RPMI8226 (cell line): ENCODE measurements at regions not wholly inside any gene's neighbourhood (a gene's known extent, or its start where the extent isn't known, plus 50 kb on each side); places are given as distances from the start of the nearest gene placed in this dataset.
"Not testable (repeated sequence)": the region's sequence is repeated elsewhere in the genome, so short reads cannot be mapped to it uniquely, and the experiment has no call there.

Source experiments
- DNase-seq: peaks from one replicate; pipeline ENCODE4 v3.0.0-alpha.2; 2015

GRCh38 chr2:84373391-84373790 lies 85.7 kb downstream of the SUCLG1 start:
- no peak for DNase-seq

GRCh38 chr2:84362541-84362940 lies 96.5 kb downstream of the SUCLG1 start:
- no peak for DNase-seq

- DNase-seq: no peak
These were observed 121.0 kb downstream of the SUCLG1 start for GRCh38 chr2:84338069-84338468.

- no peak for DNase-seq
These were observed 131.3 kb downstream of the SUCLG1 start for GRCh38 chr2:84327645-84328249.

GRCh38 chr2:84326831-84327432 lies 132.1 kb downstream of the SUCLG1 start:
- no peak for DNase-seq

- DNase-seq: no peak
These were observed 135.2 kb downstream of the SUCLG1 start for GRCh38 chr2:84323890-84324289.

GRCh38 chr2:84320940-84321339 lies 138.1 kb downstream of the SUCLG1 start:
- DNase-seq: no peak

GRCh38 chr2:84319581-84319980 lies 139.5 kb downstream of the SUCLG1 start:
- no peak for DNase-seq

- no peak for DNase-seq
These were observed 141.9 kb downstream of the SUCLG1 start for GRCh38 chr2:84317135-84317534.

GRCh38 chr2:84314901-84315330 lies 144.2 kb downstream of the SUCLG1 start:
- peak; percentile 86 for DNase-seq

- DNase-seq: no peak
These were observed 144.8 kb downstream of the SUCLG1 start for GRCh38 chr2:84314250-84314649.

- no peak for DNase-seq
These were observed 149.8 kb downstream of the SUCLG1 start for GRCh38 chr2:84309281-84309680.

- DNase-seq: no peak
These were observed 152.7 kb downstream of the SUCLG1 start for GRCh38 chr2:84306361-84306760.

GRCh38 chr2:84302513-84303412 lies 156.3 kb downstream of the SUCLG1 start:
- peak; percentile 55 for DNase-seq

- no peak for DNase-seq
These were observed 157.4 kb downstream of the SUCLG1 start for GRCh38 chr2:84301717-84302116.

GRCh38 chr2:84300696-84301029 lies 158.4 kb downstream of the SUCLG1 start:
- DNase-seq: no peak

- not testable (repeated sequence) for DNase-seq
These were observed 158.9 kb downstream of the SUCLG1 start for GRCh38 chr2:84300001-84300695.

GRCh38 chr2:84299211-84299775 lies 159.8 kb downstream of the SUCLG1 start:
- DNase-seq: no peak

GRCh38 chr2:84297155-84297554 lies 161.9 kb downstream of the SUCLG1 start:
- DNase-seq: no peak

GRCh38 chr2:84293791-84294380 lies 165.2 kb downstream of the SUCLG1 start:
- no peak for DNase-seq

- no peak for DNase-seq
These were observed 166.5 kb downstream of the SUCLG1 start for GRCh38 chr2:84292545-84292944.

- DNase-seq: no peak
These were observed 168.5 kb downstream of the SUCLG1 start for GRCh38 chr2:84290537-84290936.

- DNase-seq: no peak
These were observed 170.8 kb downstream of the SUCLG1 start for GRCh38 chr2:84288293-84288692.
